Activated T-cell treated with anti-CD3 and anti-CD28 coated beads for 48 hours (primary cell): ENCODE measurements at regions not wholly inside any gene's neighbourhood (a gene's known extent, or its start where the extent isn't known, plus 50 kb on each side); places are given as distances from the start of the nearest gene placed in this dataset.
"Not testable (repeated sequence)": the region's sequence is repeated elsewhere in the genome, so short reads cannot be mapped to it uniquely, and the experiment has no call there.

Source experiments
- DNase-seq: peaks from one replicate; pipeline ENCODE4 v3.0.0-alpha.2; 2020; ENCODE audit warnings: low read depth

DNA sequence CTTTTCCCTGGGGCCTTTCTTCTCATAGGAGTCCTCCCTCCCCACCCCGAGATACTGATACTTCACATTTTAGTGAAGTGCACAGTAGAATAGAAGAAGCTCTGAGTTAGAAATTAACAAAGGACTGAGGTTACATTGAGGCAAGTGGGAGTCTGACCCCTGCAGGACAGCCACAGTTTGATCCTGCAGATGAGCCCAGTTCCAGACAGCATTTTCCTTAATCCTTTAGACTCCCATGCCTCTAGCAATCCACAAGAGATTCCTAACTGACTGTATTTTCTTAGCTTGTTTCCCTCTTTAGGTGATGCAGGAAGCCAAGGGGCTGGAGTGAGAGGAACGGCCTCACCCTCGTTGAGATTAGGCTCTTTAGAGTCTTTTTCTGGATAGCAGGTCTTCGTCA, 204.0 kb downstream of the CYRIA start:
- DNase-seq, result no peak

DNA sequence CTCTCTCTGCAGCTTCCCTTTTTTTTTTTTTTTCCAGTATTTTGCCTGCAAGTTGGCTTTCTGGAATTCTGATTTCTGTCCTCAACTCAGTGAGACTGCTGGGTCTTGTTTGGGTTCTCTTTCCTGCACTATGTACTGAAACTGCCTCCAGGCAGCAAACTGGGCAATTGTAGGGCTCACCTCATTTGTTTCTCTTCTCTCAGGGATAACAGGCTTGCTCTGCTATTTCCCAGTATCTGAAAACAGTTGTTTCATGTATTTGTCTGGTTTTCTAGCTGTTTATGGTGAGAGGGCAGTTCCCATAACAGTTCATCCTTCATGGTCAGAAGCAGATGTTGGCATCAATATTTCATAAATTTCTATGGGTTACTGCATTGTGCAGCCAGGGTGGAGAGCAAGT, 206.0 kb downstream of the CYRIA start:
- DNase-seq, result no peak

DNA sequence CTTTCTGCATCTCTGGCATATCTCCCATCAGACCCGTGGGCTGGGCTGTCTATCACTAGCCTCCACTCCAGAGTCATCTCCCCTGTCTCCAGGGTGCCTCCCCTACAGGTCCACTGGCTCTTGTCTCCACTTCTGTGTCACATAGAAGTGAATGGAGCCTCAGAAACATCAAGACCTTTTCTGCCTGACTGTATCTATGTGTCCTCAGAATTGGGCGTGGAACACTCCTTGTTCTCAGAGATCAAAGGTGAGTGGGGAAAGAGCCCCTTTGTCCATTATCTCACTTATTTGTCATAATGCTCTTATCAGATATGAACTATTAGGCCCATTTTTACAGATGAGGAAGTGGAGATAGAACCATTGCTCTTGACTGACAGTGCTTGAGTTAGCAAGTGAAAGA, 211.0 kb downstream of the CYRIA start:
- DNase-seq, result no peak

DNA sequence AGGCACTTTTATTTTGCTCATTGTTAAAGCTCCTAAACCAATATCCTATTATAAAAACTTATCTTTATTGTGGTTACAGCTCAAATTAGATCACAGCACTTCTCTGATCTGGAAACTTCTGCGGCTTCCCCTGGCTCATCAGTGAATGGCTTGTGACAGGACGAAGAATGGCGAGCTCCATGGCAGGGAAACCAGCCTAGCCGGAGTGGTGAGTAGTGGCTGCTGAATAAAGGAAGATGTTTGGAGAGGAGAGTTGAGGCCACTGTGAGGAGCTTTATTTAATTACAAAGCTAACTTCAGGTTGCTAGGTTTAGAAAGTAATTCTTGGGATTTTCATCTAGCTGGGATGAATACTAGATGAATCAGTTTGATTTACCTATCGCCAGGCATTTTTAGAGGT, 213.5 kb downstream of the CYRIA start:
- no peak for DNase-seq

DNA sequence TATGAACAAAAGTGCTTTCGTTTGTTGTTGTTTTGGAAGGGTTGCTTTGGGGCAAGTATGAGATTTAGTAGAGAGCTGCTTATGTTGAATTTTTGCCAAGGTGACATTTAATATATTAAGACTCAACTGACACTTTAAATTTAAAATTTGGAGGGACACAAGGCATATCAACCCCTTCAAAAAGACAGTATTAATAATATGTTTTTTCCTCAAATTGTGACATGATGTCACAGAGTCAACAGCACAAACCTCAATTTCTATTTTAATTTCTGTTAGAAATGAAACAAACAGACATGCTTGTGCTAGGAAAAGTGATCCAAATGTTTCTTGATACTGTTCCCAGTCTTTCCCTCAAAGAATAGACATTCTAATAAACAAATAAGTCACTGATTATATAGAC, 218.9 kb downstream of the CYRIA start:
- DNase-seq, result no peak

DNA sequence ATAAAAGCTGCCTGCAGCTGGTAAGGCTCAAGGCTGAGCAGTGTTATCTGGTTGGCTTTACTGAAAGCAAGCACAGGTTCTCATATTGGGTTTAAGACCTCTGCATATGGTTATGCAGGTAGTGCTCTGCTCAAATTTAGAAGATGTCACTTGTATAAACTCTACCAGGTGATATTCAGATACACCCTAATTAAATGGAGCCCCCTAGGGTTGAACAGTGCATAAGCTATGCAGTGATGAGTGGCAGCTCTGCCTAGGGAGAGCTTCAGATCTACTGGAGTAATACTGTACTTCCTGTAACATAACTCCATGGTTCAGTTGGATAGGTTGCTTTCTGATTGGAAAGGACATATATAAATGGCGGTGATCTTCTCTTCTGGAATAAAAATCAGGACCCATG, 222.7 kb downstream of the CYRIA start:
- DNase-seq, result no peak

DNA sequence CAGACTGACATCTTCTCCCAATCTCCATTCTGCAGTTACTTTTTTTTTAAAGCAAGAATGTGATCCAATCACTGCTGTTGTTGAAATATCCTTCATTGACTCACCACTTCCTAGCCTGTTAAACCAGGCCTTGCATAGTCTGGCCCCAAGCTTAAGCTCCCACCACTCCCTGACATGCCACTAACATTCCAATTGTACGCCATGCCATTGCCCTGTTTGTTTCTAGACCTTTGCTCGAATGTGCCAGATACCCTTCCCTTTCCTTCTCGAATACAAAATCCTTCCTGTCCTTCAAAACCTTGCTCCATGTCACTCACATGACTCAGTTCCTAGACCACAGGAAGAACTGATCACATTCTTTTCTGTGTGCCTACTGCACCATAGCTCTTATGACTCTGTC, 224.2 kb downstream of the CYRIA start:
- DNase-seq, result no peak

DNA sequence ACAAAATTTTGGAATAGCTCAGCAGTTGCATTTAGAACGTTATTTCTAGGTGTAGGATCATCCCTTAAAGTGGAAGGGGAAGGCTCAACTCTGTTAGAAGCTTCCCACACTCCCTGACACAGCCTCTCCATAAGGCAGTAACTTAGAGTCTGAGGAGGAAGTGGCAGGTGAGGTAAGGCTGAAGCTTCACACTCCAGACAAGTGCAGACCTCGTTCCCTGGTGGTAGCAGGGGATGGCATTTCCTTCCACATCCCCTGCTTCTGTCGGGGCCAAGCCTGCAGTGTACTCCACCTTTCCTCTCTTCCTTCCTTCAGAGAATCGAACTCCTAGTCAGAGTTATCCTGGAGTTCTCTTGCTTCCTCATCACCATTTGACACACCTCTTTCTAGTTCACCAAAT, 224.7 kb downstream of the CYRIA start:
- DNase-seq, result no peak

DNA sequence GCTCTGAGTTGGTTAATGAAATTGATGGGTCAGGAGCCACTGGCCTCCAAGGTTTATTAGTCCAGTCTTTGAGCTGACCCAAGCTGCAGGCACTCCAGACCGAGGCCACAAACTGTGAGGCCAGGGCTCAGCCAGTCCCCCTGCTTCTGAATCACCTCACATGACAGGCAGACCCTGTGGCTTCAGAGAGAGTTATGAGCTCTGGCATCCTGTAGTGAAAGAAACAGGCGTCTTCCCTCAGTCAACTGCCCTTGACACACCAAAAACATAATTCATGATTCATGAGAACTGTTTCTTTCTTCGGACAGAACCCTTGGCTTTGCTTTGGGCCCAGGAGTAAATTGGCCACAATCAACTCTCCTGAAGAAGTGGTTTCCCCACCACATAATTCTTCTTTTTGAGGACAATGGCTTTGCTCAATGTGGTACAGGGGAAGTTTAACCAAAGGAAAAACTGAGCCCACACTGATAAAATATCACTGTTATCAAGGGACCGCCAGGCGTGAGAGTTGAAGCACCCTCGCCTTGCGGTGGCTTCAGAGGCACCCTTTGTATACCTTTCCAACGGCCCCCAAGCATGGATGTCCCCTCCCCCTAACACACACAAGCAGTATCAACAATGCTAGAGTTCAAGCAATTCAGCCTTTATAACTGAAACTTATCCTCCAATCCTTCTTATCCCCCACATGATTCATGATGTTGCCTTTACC, 226.9 kb downstream of the CYRIA start:
- no peak for DNase-seq

DNA sequence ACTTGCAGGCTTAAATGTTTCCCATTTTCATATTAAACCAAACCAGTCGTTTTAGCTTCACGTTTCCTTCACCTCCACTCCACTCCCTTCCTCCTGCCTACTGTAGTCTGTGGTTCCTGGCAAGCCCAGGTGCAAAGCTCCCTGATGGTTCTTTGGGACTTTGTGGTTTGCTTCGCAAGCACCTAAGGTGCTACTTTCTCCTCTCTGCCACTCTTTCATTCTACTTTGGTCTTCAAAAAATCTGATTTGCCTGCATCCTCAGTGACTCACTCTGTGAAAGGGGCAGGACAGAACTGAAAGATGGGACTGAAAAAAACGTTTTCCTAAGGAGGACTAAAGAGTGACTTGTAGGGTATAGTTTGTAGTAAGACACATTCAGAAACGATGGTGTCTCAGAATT, 228.4 kb downstream of the CYRIA start:
- no peak for DNase-seq

DNA sequence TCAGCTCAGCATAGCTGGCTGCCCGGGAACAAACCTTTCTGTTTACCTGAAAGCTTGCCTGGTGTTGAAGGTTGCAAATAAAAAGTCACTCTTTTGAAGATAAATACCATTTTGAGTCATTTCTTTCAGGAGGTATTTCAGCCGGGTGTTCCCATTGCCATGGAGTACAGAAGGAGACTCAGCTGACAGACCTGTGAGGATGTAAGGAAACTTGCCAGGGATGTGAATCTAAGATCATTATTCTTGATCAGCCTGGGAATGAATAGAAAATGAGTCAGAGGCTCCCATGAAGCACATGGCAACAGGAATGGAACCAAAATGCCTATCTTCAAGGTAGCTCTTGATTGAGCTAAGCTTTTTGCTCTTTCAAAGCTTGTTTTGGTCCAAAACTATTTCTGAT, 231.2 kb downstream of the CYRIA start:
- no peak for DNase-seq

DNA sequence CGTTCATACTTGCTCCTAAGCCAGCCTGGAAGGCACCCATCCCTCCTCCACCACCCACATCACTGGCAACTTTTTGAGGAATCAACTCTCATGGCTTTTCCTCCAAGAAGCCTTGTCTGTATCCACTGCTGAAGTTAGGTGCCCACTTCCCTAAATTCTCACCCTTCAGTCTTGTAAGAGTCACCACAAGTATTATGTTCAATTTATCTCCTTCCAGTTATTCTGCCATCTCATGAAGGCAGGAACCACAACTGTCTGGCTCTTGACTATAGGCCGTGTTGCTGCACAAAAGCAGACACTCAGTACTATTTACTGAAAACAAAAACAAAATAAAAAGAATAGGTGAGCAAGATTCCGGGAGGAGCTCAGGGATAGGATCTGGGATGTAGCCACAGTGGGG, 234.8 kb downstream of the CYRIA start:
- DNase-seq, result no peak

DNA sequence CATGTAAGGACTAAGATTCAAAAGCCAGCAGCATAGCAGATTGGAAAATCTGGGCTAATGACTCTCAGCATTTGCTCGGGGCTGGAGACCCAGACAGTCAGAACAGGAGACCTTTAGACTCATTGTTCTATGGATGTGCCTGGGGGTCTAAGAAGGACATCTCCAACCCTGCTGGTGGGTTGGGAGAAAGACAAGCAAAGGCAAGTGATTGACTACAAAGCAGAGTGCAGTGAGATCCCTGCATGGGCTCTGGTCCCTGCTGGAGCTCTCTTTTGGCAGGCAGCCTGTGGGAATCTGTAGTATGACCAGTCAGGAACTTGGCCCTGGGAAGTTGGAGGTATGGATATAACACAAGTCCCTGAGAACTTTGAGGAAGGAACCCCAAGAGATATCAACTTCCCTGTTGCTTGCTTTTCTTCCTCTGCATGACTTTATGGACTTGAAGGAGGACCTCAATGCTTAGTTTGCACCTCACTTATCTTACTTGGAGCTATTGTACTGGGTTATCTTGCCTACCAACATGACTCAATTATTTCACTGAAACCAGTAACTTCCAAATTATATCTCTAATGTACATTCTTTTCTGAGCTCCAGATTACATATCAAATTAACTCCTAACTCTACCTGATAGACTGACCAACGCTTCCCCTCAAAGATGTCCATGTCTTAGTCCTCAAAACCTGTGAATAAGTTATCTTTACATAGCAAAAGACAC, 236.0 kb downstream of the CYRIA start:
- no peak for DNase-seq

DNA sequence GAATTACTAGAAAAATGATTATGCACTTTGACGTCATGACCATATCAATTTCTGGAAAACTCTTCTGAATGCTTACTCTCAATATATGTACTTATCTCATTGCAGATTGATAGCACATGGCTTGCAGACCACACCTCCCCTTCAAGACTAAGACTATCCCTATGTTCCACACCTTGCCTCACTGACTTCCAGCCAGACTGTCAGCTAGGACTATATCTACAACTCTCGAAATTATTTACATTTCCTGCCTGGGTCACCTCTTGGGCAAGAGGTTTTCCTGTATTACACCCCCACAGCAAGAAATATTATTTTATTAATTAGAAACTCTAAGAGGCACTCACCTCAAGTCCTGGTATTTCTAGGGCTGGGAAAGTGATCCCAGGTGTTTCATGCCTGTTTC, 236.6 kb downstream of the CYRIA start:
- DNase-seq, result no peak

DNA sequence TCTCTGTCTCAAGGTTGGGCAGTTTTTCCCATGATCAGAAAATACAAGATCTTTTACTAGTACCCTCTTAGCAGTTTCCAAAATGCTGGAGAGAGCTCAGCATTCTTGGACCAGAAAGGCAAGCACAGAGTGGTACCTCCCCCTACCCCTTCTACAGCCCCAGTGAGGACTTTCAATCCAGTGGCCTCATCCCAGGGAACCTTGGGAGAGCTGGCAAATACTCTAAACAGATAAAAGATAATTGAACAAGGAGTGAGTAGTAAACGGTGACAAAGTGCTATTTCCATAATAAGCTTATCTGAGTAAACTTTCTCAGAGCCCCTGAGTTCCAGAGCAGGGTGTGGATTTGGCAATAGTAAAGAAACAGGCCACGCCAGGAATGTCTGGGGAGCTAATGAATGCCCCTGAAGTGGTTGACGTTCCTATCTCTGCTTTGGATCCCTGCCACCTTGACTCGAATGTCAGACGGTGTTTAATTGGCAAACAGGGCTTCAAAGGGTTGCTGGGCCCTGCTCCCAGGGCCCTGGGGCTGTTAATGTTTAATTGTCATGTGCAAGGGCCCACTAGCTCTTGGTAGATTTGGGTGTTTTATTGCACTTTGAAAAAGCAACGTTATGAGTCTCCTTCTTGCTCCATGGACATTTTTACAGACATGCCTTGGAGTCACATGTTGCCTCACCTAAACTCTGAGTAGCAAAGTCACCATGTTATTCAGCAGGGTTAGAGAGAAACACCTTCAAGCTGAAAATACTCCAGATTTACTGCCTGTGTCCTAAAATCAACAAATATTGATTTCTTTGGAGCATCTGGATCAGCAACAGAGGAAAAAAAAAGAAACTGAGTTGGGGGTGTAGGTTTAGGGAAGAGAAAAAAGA, 239.9 kb downstream of the CYRIA start:
- DNase-seq, result no peak

DNA sequence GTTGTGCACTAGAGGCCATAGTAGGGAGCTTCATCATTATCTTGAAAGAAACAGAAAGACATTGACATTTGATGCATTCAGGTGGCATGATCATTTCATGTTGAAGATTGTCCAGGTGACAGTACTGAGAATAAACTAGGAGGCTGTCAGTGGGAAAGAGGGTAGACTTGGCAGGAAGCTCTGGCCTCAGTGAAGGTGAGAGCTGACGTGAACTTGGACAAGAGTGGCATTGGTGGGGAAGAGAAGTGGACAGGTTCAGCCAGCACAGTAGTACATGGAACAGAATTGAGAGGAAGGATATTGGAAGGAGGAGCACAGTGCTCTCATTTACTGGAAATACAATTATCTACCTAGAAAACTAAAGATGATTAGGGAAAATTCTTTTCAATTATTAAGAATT, 245.2 kb downstream of the CYRIA start:
- no peak for DNase-seq

DNA sequence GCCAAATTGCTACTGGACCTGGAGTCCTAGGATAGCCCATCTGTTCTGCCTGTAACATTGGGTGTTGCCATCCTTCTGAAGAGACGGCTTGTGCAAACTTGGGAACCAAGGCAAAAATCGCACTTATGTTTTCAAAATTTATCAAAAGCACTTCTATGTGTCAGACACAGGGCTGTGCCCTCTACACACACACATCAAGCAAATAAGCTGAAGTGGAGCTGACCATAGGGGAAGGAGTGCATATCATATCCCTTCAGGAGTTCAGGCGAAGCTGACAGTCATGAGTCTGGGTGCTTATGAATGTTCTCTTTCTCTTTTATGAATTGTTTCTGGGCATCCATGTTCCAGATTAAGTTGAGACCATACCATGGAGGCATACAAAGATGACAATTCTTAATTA, 247.9 kb downstream of the CYRIA start:
- DNase-seq, result no peak

DNA sequence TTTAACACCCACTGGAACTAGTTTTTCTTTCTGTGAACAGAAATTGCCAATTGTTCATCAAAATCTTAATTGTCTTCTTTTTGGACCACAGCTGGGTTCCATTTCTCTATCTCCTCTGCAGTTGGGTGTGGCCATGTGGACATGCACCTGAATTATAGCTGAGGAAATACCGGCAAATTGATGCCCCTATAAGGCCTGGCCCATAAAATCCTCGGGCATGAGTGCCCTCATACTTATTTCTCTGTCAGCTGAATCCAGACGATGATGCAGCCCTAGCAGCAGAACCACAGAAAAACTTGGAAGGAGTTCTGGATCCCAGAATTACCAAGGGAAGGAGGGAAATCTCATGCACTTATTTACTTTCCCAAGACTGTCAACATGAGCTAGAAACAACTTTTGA, 249.0 kb downstream of the CYRIA start:
- DNase-seq, result no peak

DNA sequence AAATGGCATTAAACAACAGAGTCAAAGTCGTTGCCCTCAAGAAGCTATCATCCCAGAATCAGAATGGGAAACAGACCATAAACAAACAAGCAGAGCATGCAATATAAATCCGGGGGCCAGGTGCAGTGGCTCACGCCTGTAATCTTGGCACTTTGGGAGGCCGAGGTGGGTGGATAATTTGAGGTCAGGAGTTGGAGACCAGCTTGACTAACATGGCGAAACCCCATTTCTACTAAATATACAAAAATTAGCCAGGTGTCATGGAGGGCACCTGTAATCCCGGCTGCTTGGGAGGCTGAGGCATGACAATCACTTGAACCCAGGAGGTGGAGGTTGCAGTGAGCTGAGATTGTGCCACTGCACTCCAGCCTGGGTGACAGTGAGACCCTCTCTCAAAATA, 249.8 kb downstream of the CYRIA start:
- DNase-seq, result not testable (repeated sequence)

DNA sequence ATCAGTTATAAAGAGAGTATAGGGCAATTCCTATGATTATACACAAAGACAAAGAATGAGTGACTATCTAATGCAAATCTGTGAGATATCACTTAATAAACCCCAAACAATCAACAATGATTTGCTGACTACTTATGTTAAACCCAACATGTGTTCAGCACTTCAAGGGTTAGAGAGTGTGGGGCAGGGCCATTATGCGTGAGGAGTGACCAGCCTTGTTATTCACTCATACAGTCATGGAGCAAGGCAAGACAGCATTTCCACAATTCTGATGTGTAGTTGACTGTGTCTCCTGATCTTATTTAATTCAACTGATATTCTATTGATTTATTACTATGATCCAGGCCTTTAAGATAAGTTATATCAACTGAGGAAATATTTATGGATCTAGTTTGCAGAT, 251.7 kb downstream of the CYRIA start:
- no peak for DNase-seq

DNA sequence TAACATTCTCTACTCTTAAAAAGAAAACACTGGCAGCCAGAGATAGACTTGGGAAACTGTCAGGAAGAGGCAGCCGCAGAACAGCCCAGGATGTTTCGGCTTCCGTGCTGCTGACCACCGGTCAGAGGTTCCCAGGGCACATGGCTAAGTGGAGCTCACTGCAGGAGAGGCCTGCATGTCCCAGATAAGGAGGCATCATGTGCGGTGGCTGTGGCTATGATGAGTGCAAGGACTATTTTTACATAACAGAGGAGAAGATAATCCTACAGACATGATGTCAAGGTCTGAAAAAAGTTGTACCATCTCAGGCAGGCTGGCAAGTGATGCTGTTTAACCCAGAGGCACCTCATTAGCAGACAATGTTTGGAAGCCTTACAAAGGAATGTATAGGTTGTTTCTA, 252.3 kb downstream of the CYRIA start:
- no peak for DNase-seq

DNA sequence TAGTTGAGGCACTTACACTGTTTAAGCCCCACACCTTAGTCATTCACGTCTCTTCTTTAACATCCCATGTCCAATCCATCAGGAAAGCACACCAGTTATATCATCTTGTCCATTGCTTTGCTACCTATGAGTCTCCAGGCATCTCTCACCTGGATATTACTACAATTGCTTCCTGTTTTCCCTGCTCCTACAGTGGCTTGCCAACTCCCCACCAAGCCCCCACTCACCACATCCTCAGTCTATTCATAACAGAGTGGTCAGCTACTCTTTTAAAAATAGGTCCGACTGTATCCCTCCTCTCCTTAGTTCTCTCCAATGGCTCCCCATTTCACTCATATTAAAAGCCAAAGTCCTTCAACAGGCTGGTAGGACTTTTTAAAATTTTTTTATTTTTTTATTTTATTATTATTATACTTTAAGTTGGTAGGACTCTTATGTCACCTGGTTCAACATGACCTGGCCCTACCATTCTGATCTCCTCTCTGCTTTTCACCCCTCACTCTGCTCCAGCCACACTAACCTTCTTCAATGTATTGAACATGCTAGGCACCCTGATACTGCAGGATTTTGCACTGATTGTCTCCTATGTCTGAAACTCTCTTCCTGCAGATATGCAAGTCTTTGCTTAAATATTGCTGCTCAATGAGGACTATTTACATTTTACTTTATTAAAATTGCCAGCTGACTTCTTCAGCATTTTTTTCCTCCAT, 253.2 kb downstream of the CYRIA start:
- no peak for DNase-seq
